ENCODE measurements at regions not wholly inside any gene's neighbourhood (a gene's known extent, or its start where the extent isn't known, plus 50 kb on each side); places are given as distances from the start of the nearest gene placed in this dataset.

- peaks cover 3% of the 10 kb centered on the region for H3K4me1 Mint-ChIP-seq
- H3K27ac Mint-ChIP-seq, result no peak overlapping the region
Measured at GRCh38 chr17:77563439-77564102, 394.9 kb upstream of the TNRC6C start.

GRCh38 chr17:77564278-77564920 lies 394.1 kb upstream of the TNRC6C start:
- H3K36me3 Mint-ChIP-seq (ENCODE audit: low read depth), result no peaks in the 10 kb centered on the region
- no peak overlapping the region for H3K27ac Mint-ChIP-seq
- H3K4me1 Mint-ChIP-seq, result peaks cover 3% of the 10 kb centered on the region
- intact Hi-C loops (cut with micrococcal nuclease), result no loop called here
- H3K27me3 Mint-ChIP-seq, result peaks cover 18% of the 10 kb centered on the region
- H3K9me3 Mint-ChIP-seq, result no peaks in the 10 kb centered on the region
- DNase-seq, result no peak
- H3K4me3 Mint-ChIP-seq, result no peak overlapping the region

More at GRCh38 chr17:77563439-77564102, 394.9 kb upstream of the TNRC6C start:
- H3K27me3 Mint-ChIP-seq, result peaks cover 18% of the 10 kb centered on the region
- intact Hi-C loops (cut with micrococcal nuclease), result no loop called here
- no peak overlapping the region for H3K4me3 Mint-ChIP-seq
- H3K9me3 Mint-ChIP-seq, result no peaks in the 10 kb centered on the region
- no peaks in the 10 kb centered on the region for H3K36me3 Mint-ChIP-seq (ENCODE audit: low read depth)
- no peak for DNase-seq

GRCh38 chr17:77565166-77565565 lies 393.3 kb upstream of the TNRC6C start:
- Mint-ChIP-seq H3K4me3 (no peak overlapping the region), H3K27ac (no peak overlapping the region), H3K27me3 (peaks cover 14% of the 10 kb centered on the region), H3K9me3 (no peaks in the 10 kb centered on the region), H3K36me3 (ENCODE audit: low read depth) (no peaks in the 10 kb centered on the region), H3K4me1 (peaks cover 3% of the 10 kb centered on the region)
- intact Hi-C loops (cut with micrococcal nuclease), result no loop called here
- DNase-seq, result no peak

GRCh38 chr17:77566151-77566550 lies 392.4 kb upstream of the TNRC6C start:
- Mint-ChIP-seq H3K27ac (no peak overlapping the region), H3K4me3 (no peak overlapping the region)
- intact Hi-C loops (cut with micrococcal nuclease), result no loop called here

GRCh38 chr17:77566566-77567138 lies 391.9 kb upstream of the TNRC6C start:
- no peaks in the 10 kb centered on the region for H3K9me3 Mint-ChIP-seq
- no peak overlapping the region for H3K4me3 Mint-ChIP-seq
- no peak for DNase-seq
- H3K4me1 Mint-ChIP-seq, result peaks cover 7% of the 10 kb centered on the region
- H3K27ac Mint-ChIP-seq, result no peak overlapping the region
- peaks cover 17% of the 10 kb centered on the region for H3K27me3 Mint-ChIP-seq
- H3K36me3 Mint-ChIP-seq (ENCODE audit: low read depth), result no peaks in the 10 kb centered on the region
- intact Hi-C loops (cut with micrococcal nuclease), result no loop called here

More at GRCh38 chr17:77566151-77566550, 392.4 kb upstream of the TNRC6C start:
- Mint-ChIP-seq H3K4me1 (peaks cover 3% of the 10 kb centered on the region), H3K9me3 (no peaks in the 10 kb centered on the region), H3K27me3 (peaks cover 14% of the 10 kb centered on the region), H3K36me3 (ENCODE audit: low read depth) (no peaks in the 10 kb centered on the region)
- DNase-seq, result no peak

GRCh38 chr17:77568540-77568939 lies 390.0 kb upstream of the TNRC6C start:
- no peaks in the 10 kb centered on the region for H3K9me3 Mint-ChIP-seq

GRCh38 chr17:77569846-77570564 lies 388.5 kb upstream of the TNRC6C start:
- no peak for DNase-seq
- Mint-ChIP-seq H3K27me3 (peaks cover 38% of the 10 kb centered on the region), H3K27ac (no peak overlapping the region), H3K4me1 (peaks cover 12% of the 10 kb centered on the region), H3K9me3 (no peaks in the 10 kb centered on the region), H3K4me3 (no peak overlapping the region), H3K36me3 (ENCODE audit: low read depth) (no peaks in the 10 kb centered on the region)
- intact Hi-C loops (cut with micrococcal nuclease), result no loop called here

More at GRCh38 chr17:77568540-77568939, 390.0 kb upstream of the TNRC6C start:
- Mint-ChIP-seq H3K36me3 (ENCODE audit: low read depth) (no peaks in the 10 kb centered on the region), H3K4me1 (peaks cover 12% of the 10 kb centered on the region), H3K27ac (no peak overlapping the region), H3K27me3 (peaks cover 33% of the 10 kb centered on the region), H3K4me3 (no peak overlapping the region)
- intact Hi-C loops (cut with micrococcal nuclease), result no loop called here
- no peak for DNase-seq

GRCh38 chr17:77570565-77570898 lies 388.0 kb upstream of the TNRC6C start:
- H3K27me3 Mint-ChIP-seq, result peaks cover 39% of the 10 kb centered on the region
- peaks cover 12% of the 10 kb centered on the region for H3K4me1 Mint-ChIP-seq
- no peaks in the 10 kb centered on the region for H3K9me3 Mint-ChIP-seq
- intact Hi-C loops (cut with micrococcal nuclease), result no loop called here
- no peaks in the 10 kb centered on the region for H3K36me3 Mint-ChIP-seq (ENCODE audit: low read depth)
- H3K4me3 Mint-ChIP-seq, result no peak overlapping the region
- no peak overlapping the region for H3K27ac Mint-ChIP-seq
- no peak for DNase-seq

- intact Hi-C loops (cut with micrococcal nuclease), result no loop called here
- Mint-ChIP-seq H3K36me3 (ENCODE audit: low read depth) (no peaks in the 10 kb centered on the region), H3K4me1 (peaks cover 8% of the 10 kb centered on the region), H3K4me3 (peak overlapping the region; percentile 62), H3K9me3 (no peaks in the 10 kb centered on the region), H3K27ac (no peak overlapping the region), H3K27me3 (peaks cover 39% of the 10 kb centered on the region)
- no peak for DNase-seq
Measured at GRCh38 chr17:77571155-77571981, 387.1 kb upstream of the TNRC6C start.

- peaks cover 8% of the 10 kb centered on the region for H3K4me1 Mint-ChIP-seq
- no peak overlapping the region for H3K27ac Mint-ChIP-seq
- H3K9me3 Mint-ChIP-seq, result no peaks in the 10 kb centered on the region
- intact Hi-C loops (cut with micrococcal nuclease), result no loop called here
- H3K4me3 Mint-ChIP-seq, result peak overlapping the region; percentile 62
- no peaks in the 10 kb centered on the region for H3K36me3 Mint-ChIP-seq (ENCODE audit: low read depth)
- DNase-seq, result no peak
- peaks cover 41% of the 10 kb centered on the region for H3K27me3 Mint-ChIP-seq
Measured at GRCh38 chr17:77572065-77572601, 386.4 kb upstream of the TNRC6C start.

GRCh38 chr17:77572851-77573250 lies 385.7 kb upstream of the TNRC6C start:
- intact Hi-C loops (cut with micrococcal nuclease), result no loop called here
- no peak overlapping the region for H3K27ac Mint-ChIP-seq
- H3K9me3 Mint-ChIP-seq, result no peaks in the 10 kb centered on the region
- H3K4me1 Mint-ChIP-seq, result peaks cover 8% of the 10 kb centered on the region
- H3K4me3 Mint-ChIP-seq, result no peak overlapping the region
- H3K27me3 Mint-ChIP-seq, result peaks cover 37% of the 10 kb centered on the region
- no peaks in the 10 kb centered on the region for H3K36me3 Mint-ChIP-seq (ENCODE audit: low read depth)
- no peak for DNase-seq

GRCh38 chr17:77577491-77577890 lies 381.0 kb upstream of the TNRC6C start:
- intact Hi-C loops (cut with micrococcal nuclease), result no loop called here
- DNase-seq, result no peak
- Mint-ChIP-seq H3K27ac (no peak overlapping the region), H3K4me1 (peaks cover 8% of the 10 kb centered on the region), H3K36me3 (ENCODE audit: low read depth) (no peaks in the 10 kb centered on the region), H3K4me3 (no peak overlapping the region), H3K27me3 (peaks cover 33% of the 10 kb centered on the region), H3K9me3 (no peaks in the 10 kb centered on the region)

GRCh38 chr17:77579131-77579530 lies 379.4 kb upstream of the TNRC6C start:
- Mint-ChIP-seq H3K27me3 (peaks cover 23% of the 10 kb centered on the region), H3K4me1 (peaks cover 8% of the 10 kb centered on the region), H3K27ac (no peak overlapping the region), H3K36me3 (ENCODE audit: low read depth) (no peaks in the 10 kb centered on the region), H3K4me3 (no peak overlapping the region), H3K9me3 (no peaks in the 10 kb centered on the region)
- intact Hi-C loops (cut with micrococcal nuclease), result no loop called here
- no peak for DNase-seq

All from activated CD4-positive, alpha-beta T cell treated with anti-CD3 and anti-CD28 coated beads, Interleukin-2, amount 10 ng/mL, durations not matched to agents 24 days and 14 days (primary cell).